ENCODE measurements at regions not wholly inside any gene's neighbourhood (a gene's known extent, or its start where the extent isn't known, plus 50 kb on each side); places are given as distances from the start of the nearest gene placed in this dataset.

GRCh38 chr6:156555116-156555515 is 222.1 kb upstream of the ARID1B start:
- DNase-seq (ENCODE audit: low read depth in 1 of 2, low spot score in 1 of 2), result no peak
- no peaks in the 10 kb centered on the region for H3K27me3 ChIP-seq (ENCODE audit: insufficient read depth, poor library complexity, severe bottlenecking)
- H3K27ac ChIP-seq (replicated peaks), result no peak overlapping the region
- no peak overlapping the region for H3K4me3 ChIP-seq (replicated peaks; ENCODE audit: insufficient read depth, low read length)
- TF ChIP-seq CTCF (IDR thresholded peaks at IDR 0.05; ENCODE audit: insufficient read depth, low read length) (no peak), POLR2AphosphoS5 (IDR thresholded peaks at IDR 0.05; ENCODE audit: low read depth) (no peak), REST (IDR thresholded peaks at IDR 0.05; ENCODE audit: insufficient replicate concordance, low read depth) (no peak), SPI1 (IDR thresholded peaks at IDR 0.05; ENCODE audit: borderline replicate concordance, low read depth) (no peak), GABPA (IDR thresholded peaks at IDR 0.05; ENCODE audit: low read depth) (no peak)

GRCh38 chr6:156554160-156554559 is 223.0 kb upstream of the ARID1B start:
- TF ChIP-seq POLR2AphosphoS5 (IDR thresholded peaks at IDR 0.05; ENCODE audit: low read depth), result no peak
- no peak for TF ChIP-seq SPI1 (IDR thresholded peaks at IDR 0.05; ENCODE audit: borderline replicate concordance, low read depth)
- no peak for TF ChIP-seq REST (IDR thresholded peaks at IDR 0.05; ENCODE audit: insufficient replicate concordance, low read depth)
- TF ChIP-seq GABPA (IDR thresholded peaks at IDR 0.05; ENCODE audit: low read depth), result no peak
- no peak for TF ChIP-seq CTCF (IDR thresholded peaks at IDR 0.05; ENCODE audit: insufficient read depth, low read length)
- Histone ChIP-seq H3K4me3 (replicated peaks; ENCODE audit: insufficient read depth, low read length) (no peak overlapping the region), H3K27me3 (ENCODE audit: insufficient read depth, poor library complexity, severe bottlenecking) (no peaks in the 10 kb centered on the region), H3K27ac (replicated peaks) (no peak overlapping the region)
- DNase-seq (ENCODE audit: low read depth in 1 of 2, low spot score in 1 of 2), result no peak

GRCh38 chr6:156552849-156553248 is 224.3 kb upstream of the ARID1B start:
- H3K27ac ChIP-seq (replicated peaks), result no peak overlapping the region
- TF ChIP-seq GABPA (IDR thresholded peaks at IDR 0.05; ENCODE audit: low read depth) (no peak), CTCF (IDR thresholded peaks at IDR 0.05; ENCODE audit: insufficient read depth, low read length) (no peak), SPI1 (IDR thresholded peaks at IDR 0.05; ENCODE audit: borderline replicate concordance, low read depth) (no peak), POLR2AphosphoS5 (IDR thresholded peaks at IDR 0.05; ENCODE audit: low read depth) (no peak), REST (IDR thresholded peaks at IDR 0.05; ENCODE audit: insufficient replicate concordance, low read depth) (no peak)
- H3K27me3 ChIP-seq (ENCODE audit: insufficient read depth, poor library complexity, severe bottlenecking), result no peaks in the 10 kb centered on the region
- H3K4me3 ChIP-seq (replicated peaks; ENCODE audit: insufficient read depth, low read length), result no peak overlapping the region
- DNase-seq (ENCODE audit: low read depth in 1 of 2, low spot score in 1 of 2), result no peak
